ENCODE measurements at regions not wholly inside any gene's neighbourhood (a gene's known extent, or its start where the extent isn't known, plus 50 kb on each side); places are given as distances from the start of the nearest gene placed in this dataset.

- TF ChIP-seq CTCF (IDR thresholded peaks at IDR 0.05; ENCODE audit: low read depth, low read length) (no peak), EZH2phosphoT487 (IDR thresholded peaks at IDR 0.05; ENCODE audit: low read depth) (no peak)
Measured at GRCh38 chr9:120175031-120175430, 404.9 kb downstream of the CDK5RAP2 start.

All from OCI-LY3 (cell line).